ENCODE measurements at regions not wholly inside any gene's neighbourhood (a gene's known extent, or its start where the extent isn't known, plus 50 kb on each side); places are given as distances from the start of the nearest gene placed in this dataset.
"Not testable (repeated sequence)": the region's sequence is repeated elsewhere in the genome, so short reads cannot be mapped to it uniquely, and the experiment has no call there.

- no peak for TF ChIP-seq CTCF (IDR thresholded peaks at IDR 0.05; ENCODE audit: control insufficient read depth, extremely low read depth, insufficient read depth)
- no peak overlapping the region for H3K4me3 ChIP-seq (ENCODE audit: low read depth, low read length)
- DNase-seq (ENCODE audit: low read depth) = no peak
These were observed 1254.4 kb downstream of the ADGRL3 start for GRCh38 chr4:62454535-62454934.

- no peak for TF ChIP-seq CTCF (IDR thresholded peaks at IDR 0.05; ENCODE audit: control insufficient read depth, extremely low read depth, insufficient read depth)
These were observed 1250.6 kb downstream of the ADGRL3 start for GRCh38 chr4:62450740-62451139.

DNA sequence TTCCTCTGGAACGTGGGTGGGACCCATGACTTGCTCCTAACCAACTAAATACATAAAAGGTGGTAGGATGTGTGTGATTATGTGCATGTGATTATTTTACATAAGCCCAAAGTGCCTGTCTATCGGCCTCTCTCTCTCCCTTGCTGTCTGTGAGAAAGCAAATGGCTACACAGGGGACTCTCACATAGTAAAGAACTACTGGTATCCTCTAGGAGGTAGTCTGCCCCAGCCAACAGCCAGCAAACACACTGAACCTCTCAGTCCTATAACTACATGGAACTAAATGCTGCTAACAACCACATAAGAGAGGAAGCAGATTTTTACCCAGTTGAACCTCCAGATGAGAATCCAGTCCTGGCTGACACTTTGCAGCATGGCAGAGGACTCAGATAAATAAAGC is 1249.4 kb downstream of the ADGRL3 start:
- no peak overlapping the region for H3K4me3 ChIP-seq (ENCODE audit: low read depth, low read length)
- DNase-seq (ENCODE audit: low read depth) = no peak
- TF ChIP-seq CTCF (IDR thresholded peaks at IDR 0.05; ENCODE audit: control insufficient read depth, extremely low read depth, insufficient read depth) = no peak

More at GRCh38 chr4:62450740-62451139, 1250.6 kb downstream of the ADGRL3 start:
- DNase-seq (ENCODE audit: low read depth) = no peak
- no peak overlapping the region for H3K4me3 ChIP-seq (ENCODE audit: low read depth, low read length)

DNA sequence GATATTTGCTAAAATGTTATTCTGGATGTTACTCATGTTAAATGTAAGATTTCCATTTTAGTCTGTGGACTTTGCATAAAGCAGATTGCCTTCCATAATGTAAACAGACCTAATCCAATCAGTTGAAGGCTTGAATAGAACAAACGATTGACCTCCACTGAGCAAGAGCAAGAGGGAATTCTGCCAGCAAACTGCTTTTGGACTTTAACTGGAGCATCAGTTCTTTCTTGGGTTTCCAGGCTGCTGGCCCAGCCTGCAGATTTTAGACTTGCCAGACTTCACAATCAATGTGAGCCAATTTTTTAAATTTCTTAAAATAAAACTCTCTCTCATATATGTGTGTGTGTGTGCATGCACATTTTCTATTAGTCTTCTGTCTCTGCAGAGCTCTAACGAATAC is 1248.8 kb downstream of the ADGRL3 start:
- no peak overlapping the region for H3K4me3 ChIP-seq (ENCODE audit: low read depth, low read length)
- DNase-seq (ENCODE audit: low read depth) = no peak
- TF ChIP-seq CTCF (IDR thresholded peaks at IDR 0.05; ENCODE audit: control insufficient read depth, extremely low read depth, insufficient read depth) = no peak

GRCh38 chr4:62439051-62439450 is 1238.9 kb downstream of the ADGRL3 start:
- TF ChIP-seq CTCF (IDR thresholded peaks at IDR 0.05; ENCODE audit: control insufficient read depth, extremely low read depth, insufficient read depth) = no peak

GRCh38 chr4:62434921-62435320 is 1234.8 kb downstream of the ADGRL3 start:
- H3K4me3 ChIP-seq (ENCODE audit: low read depth, low read length) = no peak overlapping the region
- TF ChIP-seq CTCF (IDR thresholded peaks at IDR 0.05; ENCODE audit: control insufficient read depth, extremely low read depth, insufficient read depth) = no peak
- DNase-seq (ENCODE audit: low read depth) = no peak

More at GRCh38 chr4:62439051-62439450, 1238.9 kb downstream of the ADGRL3 start:
- no peak overlapping the region for H3K4me3 ChIP-seq (ENCODE audit: low read depth, low read length)
- DNase-seq (ENCODE audit: low read depth) = no peak

- H3K4me3 ChIP-seq (ENCODE audit: low read depth, low read length); DNase-seq (ENCODE audit: low read depth): not testable (repeated sequence)
These were observed 1231.5 kb downstream of the ADGRL3 start for GRCh38 chr4:62431513-62432231.
